Hypothalamus (tissue), 51 donors: ENCODE measurements at regions not wholly inside any gene's neighbourhood (a gene's known extent, or its start where the extent isn't known, plus 50 kb on each side); places are given as distances from the start of the nearest gene placed in this dataset.

Experiments used
- DNase-seq, 51 donors: peaks; one replicate each; lab custom pipeline; 2025; lab: John Stamatoyannopoulos, UW

GRCh38 chr13:85009447-85009846, 789.8 kb downstream of the SLITRK6 start:
- DNase-seq = no peak

- no peak for DNase-seq
Measured at GRCh38 chr13:84999252-84999651, 800.0 kb downstream of the SLITRK6 start.

- no peak for DNase-seq
Measured at GRCh38 chr13:84998681-84999080, 800.5 kb downstream of the SLITRK6 start.

- no peak for DNase-seq
Measured at GRCh38 chr13:84997858-84998257, 801.4 kb downstream of the SLITRK6 start.

- DNase-seq = no peak
Measured at GRCh38 chr13:84994582-84994981, 804.6 kb downstream of the SLITRK6 start.

- no peak for DNase-seq
Measured at GRCh38 chr13:84985860-84986259, 813.4 kb downstream of the SLITRK6 start.

GRCh38 chr13:84983321-84983720, 815.9 kb downstream of the SLITRK6 start:
- no peak for DNase-seq

- DNase-seq = no peak
Measured at GRCh38 chr13:84980571-84980970, 818.6 kb downstream of the SLITRK6 start.

GRCh38 chr13:84978851-84979250, 820.4 kb downstream of the SLITRK6 start:
- DNase-seq = no peak

- DNase-seq = no peak
Measured at GRCh38 chr13:84973661-84974060, 825.6 kb downstream of the SLITRK6 start.

GRCh38 chr13:84972907-84973306, 826.3 kb downstream of the SLITRK6 start:
- DNase-seq = no peak

- DNase-seq = no peak
Measured at GRCh38 chr13:84962849-84963248, 836.4 kb downstream of the SLITRK6 start.

- no peak for DNase-seq
Measured at GRCh38 chr13:84962141-84962750, 837.0 kb downstream of the SLITRK6 start.

- DNase-seq = no peak
Measured at GRCh38 chr13:84961023-84961422, 838.2 kb downstream of the SLITRK6 start.

GRCh38 chr13:84959818-84960217, 839.4 kb downstream of the SLITRK6 start:
- DNase-seq = no peak

GRCh38 chr13:84954636-84955035, 844.6 kb downstream of the SLITRK6 start:
- DNase-seq = no peak

- DNase-seq = no peak
Measured at GRCh38 chr13:84951128-84951527, 848.1 kb downstream of the SLITRK6 start.

- no peak for DNase-seq
Measured at GRCh38 chr13:84946192-84946591, 853.0 kb downstream of the SLITRK6 start.

- no peak for DNase-seq
Measured at GRCh38 chr13:84940798-84941197, 858.4 kb downstream of the SLITRK6 start.

- no peak for DNase-seq
Measured at GRCh38 chr13:84940167-84940566, 859.1 kb downstream of the SLITRK6 start.

GRCh38 chr13:84934911-84935310, 864.3 kb downstream of the SLITRK6 start:
- no peak for DNase-seq

- no peak for DNase-seq
Measured at GRCh38 chr13:84933797-84934196, 865.4 kb downstream of the SLITRK6 start.

GRCh38 chr13:84931264-84931663, 868.0 kb downstream of the SLITRK6 start:
- no peak for DNase-seq
